HepG2 (cell line): ENCODE measurements at regions not wholly inside any gene's neighbourhood (a gene's known extent, or its start where the extent isn't known, plus 50 kb on each side); places are given as distances from the start of the nearest gene placed in this dataset.

Experiments used
- ATAC-seq: fragments of 200-7000 bp; cut with Tn5 transposase; 3 replicates; pipeline ENCODE4 v1.9.1; 2020; ENCODE audit warnings: mild to moderate bottlenecking, moderate library complexity
- BruUV-seq: library from RNA; stranded (reverse); fragments of 400-500 nt; replicated peaks from 2 replicates; lab custom pipeline; 2021; lab: Mats Ljungman, UMichigan
- CTCF ChIA-PET: fragments of 300-600 bp; formaldehyde crosslinking; extraction: SDS; loops from one replicate; lab custom pipeline; 2021; ENCODE audit warnings: low total read pairs, inconsistent platforms, low intra/inter-chr PET ratio; lab: Yijun Ruan, JAX
- POLR2A ChIA-PET: fragments of 350-600 bp; sonication (Branson Sonifier 250); formaldehyde crosslinking; loops from one replicate; lab custom pipeline; 2020; ENCODE audit warnings: antibody characterized with exemption, inconsistent platforms; lab: Yijun Ruan, JAX
- DNase-seq: peaks from one replicate; pipeline ENCODE4 v3.0.0-alpha.2; 2015; ENCODE audit warnings: low spot score
- FAIRE-seq: peaks from 3 replicates; lab custom pipeline; 2011; peaks lifted over from hg19 to GRCh38; lab: Jason Lieb, UNC
- H2AFZ ChIP-seq: one replicate; pipeline ENCODE4 v1.6.1; 2011; ENCODE audit warnings: low read length, inconsistent platforms
- H3K27ac ChIP-seq: fragments of 300-600 bp; 3 replicates; pipeline ENCODE4 v1.8.0; 2011; ENCODE audit warnings: mixed run types, mild to moderate bottlenecking, mixed read lengths, low read length, inconsistent platforms; ENCODE audit not compliant: insufficient read depth; ENCODE audit errors: extremely low read length
- H3K27me3 ChIP-seq, 2 experiments: fragments of 200-600 bp in 1 of 2; 2 replicates in 1 of 2; 3 replicates in 1 of 2; pipeline versions ENCODE4 v1.6.0 to v1.8.0; 2011; ENCODE audit warnings: low read length in 2 of 2, mild to moderate bottlenecking in 2 of 2, moderate library complexity in 2 of 2, inconsistent platforms in 1 of 2; ENCODE audit not compliant: insufficient read depth in 2 of 2, control insufficient read depth in 1 of 2
- H3K36me3 ChIP-seq, 2 experiments: fragments of 200-600 bp in 1 of 2; replicated peaks in 1 of 2; 2 replicates in 1 of 2; 3 replicates in 1 of 2; pipeline versions ENCODE4 v1.5.1 to v1.8.0; 2011; ENCODE audit warnings: low read length in 2 of 2, inconsistent platforms in 1 of 2; ENCODE audit not compliant: insufficient read depth in 2 of 2, control insufficient read depth in 1 of 2
- H3K4me1 ChIP-seq: 2 replicates; pipeline ENCODE4 v1.5.1; 2012; ENCODE audit warnings: low read length, inconsistent platforms; ENCODE audit not compliant: insufficient read depth
- H3K4me2 ChIP-seq: 2 replicates; pipeline ENCODE4 v1.6.0; 2011; ENCODE audit warnings: low read depth, low read length, inconsistent platforms
- H3K4me3 ChIP-seq, 3 experiments: fragments of 200-600 bp in 1 of 3; sonication (generic), shearing (Covaris generic) in 1 of 3; replicated peaks in 1 of 3; 2 replicates each; pipeline ENCODE4 v1.5.1; 2011 to 2016; ENCODE audit warnings: low read length in 3 of 3, inconsistent platforms in 2 of 3, low read depth in 2 of 3, mild to moderate bottlenecking in 2 of 3, control low read depth in 1 of 3, mixed read lengths in 1 of 3; ENCODE audit not compliant: insufficient read depth in 1 of 3
- H3K79me2 ChIP-seq: one replicate; pipeline ENCODE4 v1.6.1; 2011; ENCODE audit warnings: low read length, inconsistent platforms; ENCODE audit not compliant: insufficient read depth
- H3K9ac ChIP-seq: 2 replicates; pipeline ENCODE4 v1.6.0; 2011; ENCODE audit warnings: mild to moderate bottlenecking, low read depth, low read length, inconsistent platforms; ENCODE audit not compliant: insufficient read depth
- H3K9me3 ChIP-seq: 2 replicates; pipeline ENCODE4 v1.5.1; 2012; ENCODE audit warnings: mild to moderate bottlenecking, low read length
- H4K20me1 ChIP-seq: 2 replicates; pipeline ENCODE4 v1.6.0; 2011; ENCODE audit warnings: inconsistent platforms, mild to moderate bottlenecking, low read length, moderate library complexity; ENCODE audit not compliant: insufficient read depth
- CHCHD3 ChIP-seq: sonication (generic); formaldehyde crosslinking; IDR thresholded peaks from 2 replicates; pipeline ENCODE4 v1.8.0; 2022; ENCODE audit warnings: mild to moderate bottlenecking, missing genetic modification reagents, moderate library complexity
- DPF2 ChIP-seq: sonication (generic); formaldehyde crosslinking; IDR thresholded peaks from 2 replicates; pipeline ENCODE4 v1.4.0; 2020; ENCODE audit warnings: mild to moderate bottlenecking, low read depth, missing genetic modification reagents, borderline replicate concordance
- EEA1 ChIP-seq: sonication (generic); formaldehyde crosslinking; IDR thresholded peaks from 2 replicates; pipeline ENCODE4 v1.5.1; 2020; ENCODE audit warnings: mild to moderate bottlenecking, missing genetic modification reagents, borderline replicate concordance
- FOXC1 ChIP-seq: sonication (generic); formaldehyde crosslinking; IDR thresholded peaks from 2 replicates; pipeline ENCODE4 v1.8.0; 2022; ENCODE audit warnings: mild to moderate bottlenecking, missing genetic modification reagents, borderline replicate concordance
- IRX3 ChIP-seq: sonication (generic); formaldehyde crosslinking; IDR thresholded peaks from 2 replicates; pipeline ENCODE4 v1.8.1; 2023; ENCODE audit warnings: mild to moderate bottlenecking, low read depth, missing genetic modification reagents, borderline replicate concordance
- MAZ ChIP-seq, 2 experiments: sonication (generic) in 1 of 2; formaldehyde crosslinking in 1 of 2; IDR thresholded peaks; 2 replicates each; pipeline versions ENCODE4 v1.5.0 to v1.6.1; 2012 to 2020; ENCODE audit warnings: low read depth in 2 of 2, mild to moderate bottlenecking in 2 of 2, borderline replicate concordance in 1 of 2, improper control_type of control experiment in 1 of 2, low read length in 1 of 2, missing genetic modification reagents in 1 of 2, moderate library complexity in 1 of 2
- MEIS1 ChIP-seq: sonication (generic); formaldehyde crosslinking; IDR thresholded peaks from 2 replicates; pipeline ENCODE4 v1.9.0; 2021; ENCODE audit warnings: mild to moderate bottlenecking, missing genetic modification reagents, moderate library complexity, borderline replicate concordance
- NCOA2 ChIP-seq: sonication (generic); formaldehyde crosslinking; IDR thresholded peaks from 2 replicates; pipeline ENCODE4 v1.8.0; 2022; ENCODE audit warnings: inconsistent platforms
- SUZ12 ChIP-seq: fragments of 150-350 bp; IDR thresholded peaks from 2 replicates; pipeline ENCODE4 v1.6.1; 2014; ENCODE audit warnings: low read depth, low read length
- UBTF ChIP-seq: sonication (generic); formaldehyde crosslinking; IDR thresholded peaks from 2 replicates; pipeline ENCODE4 v1.4.0; 2020; ENCODE audit warnings: mild to moderate bottlenecking, missing genetic modification reagents
- ZBTB7A ChIP-seq: sonication (generic); formaldehyde crosslinking; IDR thresholded peaks from 2 replicates; pipeline ENCODE4 v1.8.0; 2022; ENCODE audit warnings: mild to moderate bottlenecking, missing genetic modification reagents
- ZFP62 ChIP-seq: sonication (generic); formaldehyde crosslinking; IDR thresholded peaks from 2 replicates; pipeline ENCODE4 v1.4.0; 2020; ENCODE audit warnings: missing genetic modification reagents
- ZNF230 ChIP-seq: sonication (generic); formaldehyde crosslinking; IDR thresholded peaks from 2 replicates; pipeline ENCODE4 v1.4.0; 2020; ENCODE audit warnings: mild to moderate bottlenecking, missing genetic modification reagents
- ZNF329 ChIP-seq: sonication (generic); formaldehyde crosslinking; IDR thresholded peaks from 2 replicates; pipeline ENCODE4 v1.9.0; 2021; ENCODE audit warnings: low read depth, mild to moderate bottlenecking, missing genetic modification reagents
- ZNF468 ChIP-seq: sonication (generic); formaldehyde crosslinking; IDR thresholded peaks from 2 replicates; pipeline ENCODE4 v1.8.0; 2022; ENCODE audit warnings: mild to moderate bottlenecking, moderate library complexity, missing genetic modification reagents
- ZNF530 ChIP-seq: sonication (generic); formaldehyde crosslinking; IDR thresholded peaks from 2 replicates; pipeline ENCODE4 v1.5.0; 2020; ENCODE audit warnings: low read depth, mild to moderate bottlenecking, missing genetic modification reagents
- ZNF670 ChIP-seq: sonication (generic); formaldehyde crosslinking; IDR thresholded peaks from 2 replicates; pipeline ENCODE4 v1.8.0; 2022; ENCODE audit warnings: mild to moderate bottlenecking, missing genetic modification reagents, borderline replicate concordance
- ZNF773 ChIP-seq: sonication (generic); formaldehyde crosslinking; IDR thresholded peaks from 2 replicates; pipeline ENCODE4 v1.4.0; 2020; ENCODE audit warnings: missing genetic modification reagents, borderline replicate concordance
- WGBS: methylation state at CpG from one replicate; pipeline ENCODE4 v1.1.6; 2017; ENCODE audit warnings: low lambda C conversion rate; 5-methylcytosine and 5-hydroxymethylcytosine counted together
- in situ Hi-C: cut with HindIII; loops from 2 replicates; pipeline ENCODE4 v1.10.0; 2017; ENCODE audit warnings: low pct_unique_long_range_greater_than_20kb; ENCODE audit not compliant: extremely low pct_ligation_motif_present
- intact Hi-C: fragments of 100-400 bp; cut with micrococcal nuclease; formaldehyde crosslinking; loops from one replicate; pipeline ENCODE4 v1.10.0; 2022; ENCODE audit not compliant: unreplicated experiment

DNA sequence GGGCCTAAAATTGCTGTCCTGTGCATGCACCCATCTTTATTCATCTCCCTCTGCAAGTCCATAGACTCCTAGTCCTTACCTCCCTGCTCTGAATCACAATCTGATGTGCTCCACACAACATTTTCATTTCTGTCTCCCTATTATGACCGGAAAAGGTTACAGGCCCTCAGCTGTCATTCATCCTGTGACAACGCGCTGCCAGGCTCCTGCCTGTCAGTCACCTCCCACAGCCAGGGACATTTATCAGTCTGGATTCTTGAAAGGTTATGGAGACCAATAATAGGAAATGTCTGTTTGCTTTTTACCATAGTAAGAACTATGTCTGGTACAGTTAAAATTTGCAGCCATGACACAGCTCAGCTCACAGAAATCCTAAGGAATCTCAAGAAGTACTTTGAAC is 197.1 kb downstream of the RDH14 start:
- no TSS peak for BruUV-seq
- Histone ChIP-seq H3K9ac (no peak overlapping the region), H3K9me3 (no peaks in the 10 kb centered on the region), H4K20me1 (no peaks in the 10 kb centered on the region), H3K4me2 (no peak overlapping the region), H3K4me3 (no peak overlapping the region), H3K27me3 (0 out of 5 replicates have a peak, but pooled peaks cover 0 to 7% of the 10 kb centered on the region in 2 experiments), H3K36me3 (no peaks in the 10 kb centered on the region), H3K27ac (no peak overlapping the region), H3K79me2 (no peaks in the 10 kb centered on the region), H3K4me1 (no peaks in the 10 kb centered on the region), H2AFZ (no peak overlapping the region)
- ChIA-PET POLR2A (no interaction called here), CTCF (no interaction called here)
- ATAC-seq (no peak), DNase-seq (no peak), FAIRE-seq (no peak)
- 46% methylated on average over 3 of the region's 3 CpGs for WGBS
- TF ChIP-seq ZFP62 (no peak), MAZ (IDR thresholded peaks at IDR 0.05; ENCODE audit: borderline replicate concordance, low read depth, low read length) (no peak), MAZ (CRISPR knock-in tag; IDR thresholded peaks at IDR 0.05; ENCODE audit: low read depth) (no peak), NCOA2 (no peak), CHCHD3 (no peak), SUZ12 (no peak), IRX3 (no peak), FOXC1 (CRISPR knock-in tag) (no peak), ZNF468 (no peak), ZNF773 (CRISPR knock-in tag) (no peak), UBTF (CRISPR knock-in tag) (no peak), DPF2 (CRISPR knock-in tag) (no peak), ZNF230 (CRISPR knock-in tag) (no peak), EEA1 (CRISPR knock-in tag) (no peak), ZBTB7A (CRISPR knock-in tag) (no peak), ZNF670 (CRISPR knock-in tag) (no peak), ZNF329 (CRISPR knock-in tag) (no peak), MEIS1 (no peak), ZNF530 (CRISPR knock-in tag) (no peak)
- in situ Hi-C loops = no loop called here
- intact Hi-C loops = no loop called here
